IPS-20b (cell line): ENCODE measurements at regions not wholly inside any gene's neighbourhood (a gene's known extent, or its start where the extent isn't known, plus 50 kb on each side); places are given as distances from the start of the nearest gene placed in this dataset.
"Not testable (repeated sequence)": the region's sequence is repeated elsewhere in the genome, so short reads cannot be mapped to it uniquely, and the experiment has no call there.

Experiments used
- H3K27ac ChIP-seq: one replicate; pipeline ENCODE4 v1.5.1; 2013; ENCODE audit warnings: low read length
- H3K27me3 ChIP-seq: 2 replicates; pipeline ENCODE4 v1.6.1; 2013; ENCODE audit warnings: mild to moderate bottlenecking, low read length, inconsistent platforms; ENCODE audit not compliant: insufficient read depth
- H3K36me3 ChIP-seq: 2 replicates; pipeline ENCODE4 v1.6.1; 2013; ENCODE audit warnings: low read depth, mild to moderate bottlenecking, inconsistent platforms, low read length, moderate library complexity; ENCODE audit not compliant: insufficient read depth
- H3K4me1 ChIP-seq: 2 replicates; pipeline ENCODE4 v1.6.1; 2013; ENCODE audit warnings: mild to moderate bottlenecking, control low read depth, inconsistent platforms, low read length, moderate library complexity; ENCODE audit not compliant: insufficient read depth
- H3K4me3 ChIP-seq: 2 replicates; pipeline ENCODE4 v1.5.1; 2013; ENCODE audit warnings: mild to moderate bottlenecking, low read length, inconsistent platforms
- H3K9ac ChIP-seq: 2 replicates; pipeline ENCODE4 v1.6.1; 2013; ENCODE audit warnings: low read depth, mild to moderate bottlenecking, inconsistent platforms, low read length, moderate library complexity
- H3K9me3 ChIP-seq: 2 replicates; pipeline ENCODE4 v1.6.1; 2013; ENCODE audit warnings: mild to moderate bottlenecking, low read depth, low read length, inconsistent platforms; ENCODE audit not compliant: insufficient read depth

DNA sequence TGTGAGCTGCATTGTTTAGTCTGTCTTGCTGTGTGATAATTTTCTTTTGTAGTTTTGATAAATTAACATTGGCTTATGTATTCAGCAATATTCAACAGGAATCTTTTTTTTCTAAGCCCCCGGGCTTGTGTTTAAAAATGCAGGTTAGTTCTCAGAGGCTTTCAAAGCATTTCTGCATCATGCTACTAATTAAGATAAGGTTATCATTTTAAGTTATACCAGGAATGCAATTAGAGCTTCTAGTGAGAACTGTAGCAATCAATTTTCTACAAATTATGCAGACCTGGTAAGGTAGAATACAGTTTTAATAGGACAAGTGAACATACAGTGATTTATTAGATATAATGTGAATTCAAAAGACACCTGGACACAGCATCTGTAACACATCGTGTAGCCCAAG is 179.2 kb downstream of the PRL start:
- H3K27ac ChIP-seq = no peak overlapping the region
- peaks cover 14% of the 10 kb centered on the region; the same call in 1 of the 2 replicates for H3K36me3 ChIP-seq
- H3K9me3 ChIP-seq = no peaks in the 10 kb centered on the region
- no peaks in the 10 kb centered on the region for H3K4me1 ChIP-seq
- no peak overlapping the region for H3K4me3 ChIP-seq
- no peaks in the 10 kb centered on the region for H3K27me3 ChIP-seq
- no peak overlapping the region for H3K9ac ChIP-seq

- Histone ChIP-seq H3K36me3 (peaks cover 14% of the 10 kb centered on the region; the same call in 1 of the 2 replicates), H3K27me3 (no peaks in the 10 kb centered on the region), H3K4me1 (no peaks in the 10 kb centered on the region), H3K27ac (no peak overlapping the region), H3K9me3 (no peaks in the 10 kb centered on the region), H3K4me3 (no peak overlapping the region), H3K9ac (no peak overlapping the region)
Measured at GRCh38 chr6:22119500-22119899, 177.3 kb downstream of the PRL start.

DNA sequence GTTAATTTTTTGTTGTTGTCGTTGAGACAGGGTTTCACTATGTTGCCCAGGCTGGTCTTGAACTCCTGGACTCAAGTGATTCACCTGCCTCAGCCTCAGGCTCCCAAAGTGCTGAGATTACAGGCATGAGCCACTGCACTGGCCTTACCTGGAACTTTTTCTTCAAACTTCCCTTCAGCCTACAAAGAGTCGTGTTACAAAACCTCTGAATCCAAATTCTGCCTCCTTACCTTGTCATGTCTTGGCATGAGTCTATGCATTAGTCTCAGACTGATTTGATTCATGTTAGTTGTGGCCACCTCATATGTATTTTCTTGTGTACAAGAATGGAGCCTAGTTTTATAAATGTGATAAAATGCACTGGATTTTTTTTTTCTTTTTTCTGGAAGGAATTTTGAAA is 172.1 kb downstream of the PRL start:
- Histone ChIP-seq H3K27me3 (no peaks in the 10 kb centered on the region), H3K9me3 (peaks cover 10% of the 10 kb centered on the region; the same call in 1 of the 2 replicates), H3K4me3 (no peak overlapping the region)

GRCh38 chr6:22126910-22127309 is 169.9 kb downstream of the PRL start:
- Histone ChIP-seq H3K27me3 (no peaks in the 10 kb centered on the region), H3K27ac (no peak overlapping the region), H3K9me3 (peaks cover 10% of the 10 kb centered on the region; the same call in 1 of the 2 replicates), H3K4me3 (no peak overlapping the region), H3K4me1 (peaks cover 11% of the 10 kb centered on the region), H3K36me3 (peaks cover 10% of the 10 kb centered on the region; the same call in 1 of the 2 replicates), H3K9ac (no peak overlapping the region)

More for the DNA sequence above, 172.1 kb downstream of the PRL start:
- H3K36me3 ChIP-seq = peaks cover 10% of the 10 kb centered on the region; the same call in 1 of the 2 replicates
- no peak overlapping the region for H3K27ac ChIP-seq
- peaks cover 11% of the 10 kb centered on the region for H3K4me1 ChIP-seq
- no peak overlapping the region for H3K9ac ChIP-seq

GRCh38 chr6:22129751-22130150 is 167.1 kb downstream of the PRL start:
- Histone ChIP-seq H3K4me3 (no peak overlapping the region), H3K27ac (no peak overlapping the region), H3K9ac (no peak overlapping the region), H3K9me3 (peaks cover 10% of the 10 kb centered on the region; the same call in 1 of the 2 replicates), H3K27me3 (no peaks in the 10 kb centered on the region), H3K36me3 (peaks cover 18% of the 10 kb centered on the region; the same call in 1 of the 2 replicates), H3K4me1 (peaks cover 11% of the 10 kb centered on the region)

GRCh38 chr6:22132656-22133055 is 164.2 kb downstream of the PRL start:
- Histone ChIP-seq H3K9me3 (no peaks in the 10 kb centered on the region), H3K27me3 (no peaks in the 10 kb centered on the region), H3K4me1 (peaks cover 11% of the 10 kb centered on the region), H3K27ac (no peak overlapping the region), H3K4me3 (no peak overlapping the region), H3K9ac (no peak overlapping the region), H3K36me3 (peaks cover 8% of the 10 kb centered on the region; the same call in 1 of the 2 replicates)

GRCh38 chr6:22133357-22133756 is 163.5 kb downstream of the PRL start:
- Histone ChIP-seq H3K27me3 (no peaks in the 10 kb centered on the region), H3K9me3 (no peaks in the 10 kb centered on the region), H3K36me3 (peaks cover 8% of the 10 kb centered on the region; the same call in 1 of the 2 replicates), H3K4me1 (peaks cover 9% of the 10 kb centered on the region), H3K9ac (no peak overlapping the region), H3K27ac (no peak overlapping the region), H3K4me3 (no peak overlapping the region)

- Histone ChIP-seq H3K9ac (no peak overlapping the region), H3K27me3 (no peaks in the 10 kb centered on the region), H3K4me1 (peaks cover 3% of the 10 kb centered on the region; the same call in 1 of the 2 replicates), H3K4me3 (no peak overlapping the region), H3K36me3 (peaks cover 8% of the 10 kb centered on the region; the same call in 1 of the 2 replicates), H3K27ac (no peak overlapping the region), H3K9me3 (no peaks in the 10 kb centered on the region)
Measured at GRCh38 chr6:22134308-22134707, 162.5 kb downstream of the PRL start.

DNA sequence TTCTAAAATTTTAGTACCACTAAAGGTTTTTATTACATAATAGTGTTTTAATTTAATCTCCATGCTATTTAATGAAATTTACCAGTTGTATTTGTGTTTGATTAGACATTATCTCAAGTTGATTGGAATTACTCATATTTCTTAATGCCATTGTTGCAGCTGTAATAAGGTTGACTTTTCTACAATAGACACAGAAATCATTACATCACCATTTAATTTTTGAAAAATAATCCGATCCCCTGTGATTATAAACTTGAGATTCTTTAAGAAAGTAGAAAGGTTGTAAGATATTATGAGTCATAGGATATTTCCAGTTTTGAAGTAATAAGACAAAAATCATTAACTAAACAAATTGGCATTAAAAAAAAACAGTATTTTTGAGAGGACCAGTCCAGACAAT is 161.4 kb downstream of the PRL start:
- Histone ChIP-seq H3K27ac (no peak overlapping the region), H3K4me3 (no peak overlapping the region), H3K4me1 (no peaks in the 10 kb centered on the region), H3K36me3 (peaks cover 8% of the 10 kb centered on the region; the same call in 1 of the 2 replicates), H3K27me3 (no peaks in the 10 kb centered on the region), H3K9me3 (no peaks in the 10 kb centered on the region), H3K9ac (no peak overlapping the region)

DNA sequence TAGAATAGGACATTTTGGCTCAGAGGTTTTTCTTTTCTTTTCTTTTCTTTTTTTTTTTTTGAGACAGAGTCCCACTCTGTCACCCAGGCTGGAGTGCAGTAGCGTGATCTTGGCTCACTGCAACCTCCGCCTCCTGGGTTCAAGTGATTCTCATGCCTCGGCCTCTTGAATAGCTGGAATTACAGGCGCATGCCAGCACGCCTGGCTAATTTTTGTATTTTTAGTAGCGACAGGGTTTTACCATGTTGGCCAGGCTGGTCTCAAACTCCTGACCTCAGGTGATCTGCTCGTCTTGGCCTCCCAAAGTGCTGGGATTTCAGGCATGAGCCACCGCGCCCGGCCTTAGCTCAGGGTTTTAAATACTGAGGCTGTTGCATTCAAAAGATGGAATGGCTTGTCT is 156.1 kb downstream of the PRL start:
- H3K36me3 ChIP-seq, H3K27ac ChIP-seq: not testable (repeated sequence)

GRCh38 chr6:22141241-22141745 is 155.5 kb downstream of the PRL start:
- Histone ChIP-seq H3K4me3 (no peak overlapping the region), H3K27ac (no peak overlapping the region), H3K9ac (no peak overlapping the region), H3K9me3 (no peaks in the 10 kb centered on the region), H3K4me1 (peaks cover 14% of the 10 kb centered on the region; the same call in 1 of the 2 replicates), H3K36me3 (no peaks in the 10 kb centered on the region), H3K27me3 (no peaks in the 10 kb centered on the region)

More for the DNA sequence above, 156.1 kb downstream of the PRL start:
- not testable (repeated sequence) for H3K4me1 ChIP-seq, H3K9me3 ChIP-seq, H3K27me3 ChIP-seq, H3K4me3 ChIP-seq, H3K9ac ChIP-seq

GRCh38 chr6:22142856-22143255 is 154.0 kb downstream of the PRL start:
- Histone ChIP-seq H3K27me3 (no peaks in the 10 kb centered on the region), H3K27ac (no peak overlapping the region), H3K9me3 (no peaks in the 10 kb centered on the region), H3K4me1 (peaks cover 23% of the 10 kb centered on the region), H3K9ac (no peak overlapping the region), H3K4me3 (no peak overlapping the region), H3K36me3 (no peaks in the 10 kb centered on the region)
